ENCODE measurements at regions not wholly inside any gene's neighbourhood (a gene's known extent, or its start where the extent isn't known, plus 50 kb on each side); places are given as distances from the start of the nearest gene placed in this dataset.

DNA sequence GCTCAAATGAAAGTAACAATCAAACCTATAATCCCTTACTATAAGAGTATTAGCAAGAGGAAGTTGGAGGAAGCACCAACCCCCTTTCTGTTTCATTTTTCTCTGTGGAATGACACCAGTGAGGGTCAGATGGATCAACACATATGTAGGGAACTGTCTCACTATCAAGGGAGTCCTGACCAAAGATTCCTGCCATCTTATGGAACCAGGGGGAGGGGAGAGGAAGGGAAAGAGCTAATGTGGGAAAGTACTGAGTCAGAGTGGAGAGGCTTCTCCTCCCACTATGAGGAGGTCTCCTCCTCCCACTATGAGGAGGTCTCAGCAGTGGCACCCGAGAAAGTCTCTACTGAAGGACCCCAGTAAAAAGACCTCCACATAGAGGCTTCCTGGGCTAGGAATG lies 73.3 kb upstream of the PCSK1 start:
- no peaks in the 10 kb centered on the region for H3K79me2 ChIP-seq (ENCODE audit: control insufficient read depth in 1 of 2, insufficient read depth in 2 of 2, low read length in 2 of 2)
- FAIRE-seq (no peak), DNase-seq (ENCODE audit: low read depth in 1 of 2, low spot score in 2 of 2) (no peak)
- no peak overlapping the region for H3K18ac ChIP-seq (ENCODE audit: extremely low read depth, low read length)
- H2AK5ac ChIP-seq (ENCODE audit: low read depth, low read length), result no peak overlapping the region
- H2BK12ac ChIP-seq (ENCODE audit: low read depth, low read length), result no peak overlapping the region
- H3K4me2 ChIP-seq (ENCODE audit: insufficient read depth in 1 of 2, low read depth in 2 of 2, low read length in 2 of 2), result no peak overlapping the region
- H2AFZ ChIP-seq (ENCODE audit: low read length), result no peak overlapping the region
- H2BK5ac ChIP-seq (ENCODE audit: low read depth, low read length), result no peak overlapping the region
- no peak overlapping the region for H4K8ac ChIP-seq (ENCODE audit: extremely low read depth, insufficient read depth, low read length)
- H3K36me3 ChIP-seq (ENCODE audit: control insufficient read depth in 2 of 4, insufficient read depth in 4 of 4, low read length in 3 of 4), result no peaks in the 10 kb centered on the region
- H3K27ac ChIP-seq (ENCODE audit: low read depth, low read length), result no peak overlapping the region
- no peaks in the 10 kb centered on the region for H3K79me1 ChIP-seq (ENCODE audit: low read depth, low read length)
- ChIA-PET CTCF (ENCODE audit: partially characterized antibody) (interaction anchor here (0.9 to 1.5 kb wide), 4 partner anchors 15 to 89 kb away, joined by 3 to 6 read pairs (median 4); no protein-coding TSS in a partner anchor), POLR2A (ENCODE audit: partially characterized antibody) (no interaction called here)
- H3K23me2 ChIP-seq (ENCODE audit: low read depth, low read length), result no peaks in the 10 kb centered on the region
- no peak overlapping the region for H3K4me3 ChIP-seq (ENCODE audit: extremely low read depth in 1 of 4, insufficient read depth in 2 of 4, low read depth in 3 of 4, low read length in 4 of 4)
- H3K27me3 ChIP-seq (replicated peaks in 1 of 4; ENCODE audit: control insufficient read depth in 3 of 4, extremely low read depth in 1 of 4, insufficient read depth in 3 of 4, low read length in 3 of 4), result no peaks in the 10 kb centered on the region
- H2BK20ac ChIP-seq (ENCODE audit: low read length), result no peak overlapping the region
- H3K56ac ChIP-seq (replicated peaks; ENCODE audit: insufficient read length, low read depth, low read length), result no peak overlapping the region
- H3K23ac ChIP-seq (ENCODE audit: insufficient read length), result no peak overlapping the region
- H3K4me1 ChIP-seq (replicated peaks in 1 of 4; ENCODE audit: control insufficient read depth in 3 of 4, insufficient read depth in 4 of 4, low read length in 3 of 4), result no peaks in the 10 kb centered on the region
- no peak overlapping the region for H4K91ac ChIP-seq (replicated peaks; ENCODE audit: insufficient read length, low read length)
- WGBS, 2 experiments (ENCODE audit: extremely low coverage in 1 of 2, insufficient coverage in 1 of 2, insufficient read length in 1 of 2, insufficient replicate concordance in 2 of 2, low coverage in 1 of 2, low lambda C conversion rate in 2 of 2, missing lambda C conversion rate in 1 of 2), result 10% methylated on average over 1 of the region's 1 CpG; no CpG with 5 or more reads in 1 of the 2 experiments
- H3K9ac ChIP-seq (replicated peaks in 1 of 4; ENCODE audit: extremely low read depth in 1 of 4, low read depth in 3 of 4, low read length in 3 of 4), result no peak overlapping the region
- no peak overlapping the region for H3K14ac ChIP-seq (ENCODE audit: insufficient read length)
- no peak overlapping the region for H2BK120ac ChIP-seq (replicated peaks; ENCODE audit: low read depth, low read length)
- H4K20me1 ChIP-seq (replicated peaks in 1 of 2; ENCODE audit: control insufficient read depth in 1 of 2, insufficient read depth in 2 of 2, low read length in 2 of 2), result no peaks in the 10 kb centered on the region
- no peak overlapping the region for H2BK15ac ChIP-seq (ENCODE audit: low read length)
- TF ChIP-seq POLR2A (IDR thresholded peaks at IDR 0.05; ENCODE audit: control extremely low read depth in 1 of 2, low read depth in 2 of 2, low read length in 2 of 2), result no peak
- no peak for TF ChIP-seq SIRT6 (IDR thresholded peaks at IDR 0.05; ENCODE audit: low read length)
- TF ChIP-seq SAP30 (IDR thresholded peaks at IDR 0.05; ENCODE audit: insufficient read depth, insufficient replicate concordance, low read length), result no peak
- no peak for TF ChIP-seq ASH2L (IDR thresholded peaks at IDR 0.05; ENCODE audit: low read length)
- TF ChIP-seq SUZ12 (IDR thresholded peaks at IDR 0.05; ENCODE audit: low read length), result no peak
- no peak for TF ChIP-seq PHF8 (conservative IDR thresholded peaks at IDR 0.05; ENCODE audit: low read depth, low read length)
- TF ChIP-seq JUND (IDR thresholded peaks at IDR 0.05; ENCODE audit: low read length), result no peak
- TF ChIP-seq, protein P1, sequence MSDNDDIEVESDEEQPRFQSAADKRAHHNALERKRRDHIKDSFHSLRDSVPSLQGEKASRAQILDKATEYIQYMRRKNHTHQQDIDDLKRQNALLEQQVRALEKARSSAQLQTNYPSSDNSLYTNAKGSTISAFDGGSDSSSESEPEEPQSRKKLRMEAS (IDR thresholded peaks at IDR 0.05), result no peak
- TF ChIP-seq TEAD4 (IDR thresholded peaks at IDR 0.05; ENCODE audit: low read depth, low read length), result no peak
- TF ChIP-seq BCL11A (IDR thresholded peaks at IDR 0.05; ENCODE audit: low read depth in 2 of 2, low read length in 2 of 2), result no peak
- TF ChIP-seq SP2 (IDR thresholded peaks at IDR 0.05; ENCODE audit: low read length), result no peak
- TF ChIP-seq CBX8 (IDR thresholded peaks at IDR 0.05; ENCODE audit: borderline replicate concordance, low read depth, low read length), result no peak
- TF ChIP-seq HDAC6 (IDR thresholded peaks at IDR 0.05; ENCODE audit: low read depth, low read length), result no peak
- no peak for TF ChIP-seq CREB1 (IDR thresholded peaks at IDR 0.05)
- no peak for TF ChIP-seq YY1 (IDR thresholded peaks at IDR 0.05; ENCODE audit: low read depth, low read length)
- TF ChIP-seq BACH1 (IDR thresholded peaks at IDR 0.05; ENCODE audit: low read length), result no peak
- no peak overlapping the region for H3K4ac ChIP-seq (replicated peaks; ENCODE audit: insufficient read length, low read depth, low read length)
- no peaks in the 10 kb centered on the region for H3K9me3 ChIP-seq (ENCODE audit: insufficient read depth in 2 of 2, low read depth in 1 of 2, low read length in 1 of 2)
- H4K5ac ChIP-seq (ENCODE audit: insufficient read length, low read depth, low read length), result no peak overlapping the region

Measured in H1 (cell line).